KMS-11 (cell line): ENCODE measurements at regions not wholly inside any gene's neighbourhood (a gene's known extent, or its start where the extent isn't known, plus 50 kb on each side); places are given as distances from the start of the nearest gene placed in this dataset.

Source experiments
- H2AFZ ChIP-seq: fragments of 200-600 bp; sonication (generic); 2 replicates; pipeline ENCODE4 v1.6.1; 2016; ENCODE audit warnings: antibody characterized with exemption, mixed run types, low read depth
- H3K27ac ChIP-seq: fragments of 200-600 bp; sonication (generic); 2 replicates; pipeline ENCODE4 v1.6.1; 2016; ENCODE audit warnings: mild to moderate bottlenecking, mixed run types
- H3K27me3 ChIP-seq: fragments of 200-600 bp; sonication (generic); 2 replicates; pipeline ENCODE4 v1.6.1; 2017; ENCODE audit warnings: mild to moderate bottlenecking, low read depth, mixed run types, moderate library complexity; ENCODE audit not compliant: insufficient read depth
- H3K36me3 ChIP-seq: fragments of 200-600 bp; sonication (generic); 2 replicates; pipeline ENCODE4 v1.6.1; 2017; ENCODE audit warnings: mild to moderate bottlenecking, mixed run types; ENCODE audit not compliant: insufficient read depth
- H3K4me1 ChIP-seq: fragments of 200-600 bp; sonication (generic); 2 replicates; pipeline ENCODE4 v1.6.1; 2016; ENCODE audit warnings: mild to moderate bottlenecking, low read depth, mixed run types; ENCODE audit not compliant: poor library complexity, severe bottlenecking
- H3K4me2 ChIP-seq: fragments of 200-600 bp; sonication (generic); 2 replicates; pipeline ENCODE4 v1.7.0; 2016; ENCODE audit warnings: mild to moderate bottlenecking, mixed run types
- H3K4me3 ChIP-seq: fragments of 200-600 bp; sonication (generic); IDR thresholded peaks from 2 replicates; pipeline ENCODE4 v1.6.1; 2017; ENCODE audit warnings: low read depth, low read length, mixed read lengths; ENCODE audit not compliant: insufficient read depth
- H3K79me2 ChIP-seq: fragments of 200-600 bp; sonication (generic); 2 replicates; pipeline ENCODE4 v1.6.1; 2016; ENCODE audit warnings: low read depth, mixed run types; ENCODE audit not compliant: insufficient read depth
- H3K9ac ChIP-seq: fragments of 200-600 bp; sonication (generic); 2 replicates; pipeline ENCODE4 v1.6.1; 2016; ENCODE audit warnings: mild to moderate bottlenecking, mixed run types
- H4K20me1 ChIP-seq: fragments of 200-600 bp; sonication (generic); 2 replicates; pipeline ENCODE4 v1.6.1; 2016; ENCODE audit warnings: mild to moderate bottlenecking, mixed run types; ENCODE audit not compliant: insufficient read depth
- TF ChIP-seq, protein P1 (sequence below): fragments of 200-600 bp; sonication (generic); conservative IDR thresholded peaks from 2 replicates; pipeline ENCODE4 v1.6.1; 2017; ENCODE audit warnings: low read depth, mild to moderate bottlenecking, antibody characterized with exemption, low read length, moderate library complexity, mixed read lengths

GRCh38 chr6:169989594-169989993 is 238.2 kb downstream of the ERMARD start:
- Histone ChIP-seq H2AFZ (no peak overlapping the region), H3K4me2 (no peak overlapping the region), H4K20me1 (no peaks in the 10 kb centered on the region), H3K27ac (no peak overlapping the region), H3K4me3 (no peak overlapping the region), H3K9ac (no peak overlapping the region), H3K36me3 (no peaks in the 10 kb centered on the region), H3K79me2 (no peaks in the 10 kb centered on the region), H3K27me3 (no peaks in the 10 kb centered on the region), H3K4me1 (no peaks in the 10 kb centered on the region)
- TF ChIP-seq, protein P1, sequence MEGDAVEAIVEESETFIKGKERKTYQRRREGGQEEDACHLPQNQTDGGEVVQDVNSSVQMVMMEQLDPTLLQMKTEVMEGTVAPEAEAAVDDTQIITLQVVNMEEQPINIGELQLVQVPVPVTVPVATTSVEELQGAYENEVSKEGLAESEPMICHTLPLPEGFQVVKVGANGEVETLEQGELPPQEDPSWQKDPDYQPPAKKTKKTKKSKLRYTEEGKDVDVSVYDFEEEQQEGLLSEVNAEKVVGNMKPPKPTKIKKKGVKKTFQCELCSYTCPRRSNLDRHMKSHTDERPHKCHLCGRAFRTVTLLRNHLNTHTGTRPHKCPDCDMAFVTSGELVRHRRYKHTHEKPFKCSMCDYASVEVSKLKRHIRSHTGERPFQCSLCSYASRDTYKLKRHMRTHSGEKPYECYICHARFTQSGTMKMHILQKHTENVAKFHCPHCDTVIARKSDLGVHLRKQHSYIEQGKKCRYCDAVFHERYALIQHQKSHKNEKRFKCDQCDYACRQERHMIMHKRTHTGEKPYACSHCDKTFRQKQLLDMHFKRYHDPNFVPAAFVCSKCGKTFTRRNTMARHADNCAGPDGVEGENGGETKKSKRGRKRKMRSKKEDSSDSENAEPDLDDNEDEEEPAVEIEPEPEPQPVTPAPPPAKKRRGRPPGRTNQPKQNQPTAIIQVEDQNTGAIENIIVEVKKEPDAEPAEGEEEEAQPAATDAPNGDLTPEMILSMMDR: no peak

- Histone ChIP-seq H3K27me3 (no peaks in the 10 kb centered on the region), H3K27ac (no peak overlapping the region), H3K4me3 (no peak overlapping the region), H3K79me2 (no peaks in the 10 kb centered on the region), H3K9ac (no peak overlapping the region), H3K4me1 (no peaks in the 10 kb centered on the region), H4K20me1 (no peaks in the 10 kb centered on the region), H3K36me3 (no peaks in the 10 kb centered on the region), H2AFZ (no peak overlapping the region), H3K4me2 (no peak overlapping the region)
- TF ChIP-seq, protein P1: no peak
Measured at GRCh38 chr6:169988769-169989550, 237.5 kb downstream of the ERMARD start.

- TF ChIP-seq, protein P1: no peak
- no peaks in the 10 kb centered on the region; the same call in 1 of the 2 replicates for H3K27me3 ChIP-seq
- no peaks in the 10 kb centered on the region for H3K4me1 ChIP-seq
- no peak overlapping the region for H2AFZ ChIP-seq
- no peaks in the 10 kb centered on the region for H3K79me2 ChIP-seq
- no peaks in the 10 kb centered on the region for H3K36me3 ChIP-seq
- no peak overlapping the region for H3K4me3 ChIP-seq
- H3K27ac ChIP-seq: no peak overlapping the region
- no peak overlapping the region for H3K4me2 ChIP-seq
- H3K9ac ChIP-seq: no peak overlapping the region
- no peaks in the 10 kb centered on the region for H4K20me1 ChIP-seq
Measured at GRCh38 chr6:169986848-169987498, 235.6 kb downstream of the ERMARD start.

DNA sequence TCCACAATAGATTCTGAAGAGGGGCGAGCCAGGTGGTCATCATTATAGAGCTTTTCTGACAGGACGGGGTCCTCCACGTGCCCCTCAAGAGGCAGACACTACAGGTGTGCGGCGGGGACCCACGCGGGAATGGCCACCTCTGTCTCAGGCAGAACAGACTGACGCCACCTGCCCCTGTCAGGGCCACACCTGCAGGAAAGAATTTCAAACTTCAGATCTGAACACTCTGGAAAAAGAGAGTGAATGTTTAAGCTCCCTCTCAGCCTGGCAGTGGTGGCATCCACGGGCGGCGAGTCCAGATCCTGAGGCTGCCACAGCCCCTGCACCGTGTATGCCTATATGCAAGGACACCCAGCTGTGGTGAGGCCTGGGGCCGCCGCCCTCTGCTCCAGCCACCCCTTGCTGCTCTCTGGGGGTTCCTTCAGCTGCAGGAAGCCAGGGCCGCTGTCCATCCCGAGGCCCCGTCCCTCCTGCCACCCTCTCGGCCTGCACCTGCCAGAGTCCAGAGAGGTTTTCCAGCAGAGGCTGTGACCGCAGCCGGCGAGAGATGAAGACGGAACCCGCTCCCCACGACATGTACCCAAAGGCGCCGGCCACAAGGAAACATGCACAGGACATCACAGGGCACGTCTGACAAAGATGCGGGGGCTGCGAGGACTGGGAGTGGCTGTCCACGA is 234.9 kb downstream of the ERMARD start:
- no peaks in the 10 kb centered on the region for H4K20me1 ChIP-seq
- no peak overlapping the region for H3K4me2 ChIP-seq
- H3K4me3 ChIP-seq: no peak overlapping the region
- H3K27ac ChIP-seq: no peak overlapping the region
- H3K36me3 ChIP-seq: no peaks in the 10 kb centered on the region
- H3K9ac ChIP-seq: no peak overlapping the region
- H3K79me2 ChIP-seq: no peaks in the 10 kb centered on the region
- no peaks in the 10 kb centered on the region for H3K4me1 ChIP-seq
- H2AFZ ChIP-seq: no peak overlapping the region
- no peaks in the 10 kb centered on the region; the same call in 1 of the 2 replicates for H3K27me3 ChIP-seq
- TF ChIP-seq, protein P1: no peak
